ENCODE measurements at regions not wholly inside any gene's neighbourhood (a gene's known extent, or its start where the extent isn't known, plus 50 kb on each side); places are given as distances from the start of the nearest gene placed in this dataset.
A peak's percentile ranks its signal among the peaks of the same experiment; 100 is the strongest.

DNA sequence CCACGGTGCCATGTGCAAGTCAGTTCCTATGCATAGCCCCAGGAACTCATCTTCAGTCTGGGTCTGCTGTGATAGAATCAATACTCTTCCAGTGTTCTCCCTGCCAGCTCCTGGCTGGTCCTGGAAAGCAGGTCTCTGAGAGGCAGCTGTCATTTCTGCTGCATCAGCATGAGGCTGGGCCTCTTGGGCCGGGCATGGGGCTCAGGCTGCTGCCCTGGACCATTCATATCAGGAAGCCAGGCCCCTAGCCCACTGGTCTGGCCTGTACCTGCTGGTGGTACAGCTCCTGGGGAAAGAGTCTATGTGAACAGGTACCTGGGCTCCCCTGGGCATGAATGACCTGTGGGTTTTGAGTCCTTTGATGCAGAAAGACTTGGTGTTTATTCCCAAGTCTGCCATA, 173.6 kb upstream of the CSF3R start:
- Histone ChIP-seq H3K4me1 (no peaks in the 10 kb centered on the region), H3K4me3 (no peak overlapping the region), H3K27ac (no peak overlapping the region), H3K4me2 (no peak overlapping the region), H3K9me3 (no peaks in the 10 kb centered on the region)
- FAIRE-seq = no peak
- WGBS (ENCODE audit: missing lambda C conversion rate) = 6% methylated on average over 2 of the region's 2 CpGs
- no peak for DNase-seq (ENCODE audit: low read depth in 1 of 2, low spot score in 1 of 2)
- ATAC-seq = no peak
- POLR2A ChIA-PET = no interaction called here
- TF ChIP-seq JUNB (IDR thresholded peaks at IDR 0.05) (no peak), JUN (IDR thresholded peaks at IDR 0.05) (no peak), MAFK (IDR thresholded peaks at IDR 0.05; ENCODE audit: partially characterized antibody) (peak; percentile 55)
- TF ChIP-seq, protein P1, sequence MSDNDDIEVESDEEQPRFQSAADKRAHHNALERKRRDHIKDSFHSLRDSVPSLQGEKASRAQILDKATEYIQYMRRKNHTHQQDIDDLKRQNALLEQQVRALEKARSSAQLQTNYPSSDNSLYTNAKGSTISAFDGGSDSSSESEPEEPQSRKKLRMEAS (IDR thresholded peaks at IDR 0.05) = no peak
- CTCF ChIA-PET = no interaction called here

DNA sequence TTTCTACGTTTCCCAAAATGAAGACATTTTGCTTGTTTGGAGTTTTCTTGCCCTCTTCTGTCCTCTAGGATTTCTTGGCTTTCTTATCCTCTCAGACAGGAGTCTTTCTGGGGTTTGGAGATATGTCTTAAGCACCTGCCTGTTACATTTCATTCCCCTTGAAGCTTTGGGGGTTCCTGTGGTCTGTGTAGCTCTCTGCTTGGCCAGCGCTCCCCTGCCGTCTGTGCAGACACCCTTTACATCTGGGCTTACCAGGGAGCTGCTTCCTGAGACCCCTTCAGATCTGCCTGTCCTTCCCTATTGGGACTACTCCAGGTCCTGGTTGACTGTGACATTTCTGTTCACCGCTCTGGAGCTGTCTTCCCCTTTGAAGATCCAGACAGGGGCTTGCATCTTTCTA, 171.9 kb upstream of the CSF3R start:
- ChIA-PET POLR2A (no interaction called here), CTCF (interaction anchor here (1.1 kb wide), 1 partner anchor 10 kb away, joined by 4 read pairs; no protein-coding TSS in a partner anchor)
- Histone ChIP-seq H3K4me3 (no peak overlapping the region), H3K4me1 (no peaks in the 10 kb centered on the region), H3K4me2 (no peak overlapping the region), H3K9me3 (no peaks in the 10 kb centered on the region), H3K27ac (no peak overlapping the region)
- FAIRE-seq (no peak), ATAC-seq (no peak), DNase-seq (ENCODE audit: low read depth in 1 of 2, low spot score in 1 of 2) (no peak)
- 16% methylated on average over 4 of the region's 4 CpGs for WGBS (ENCODE audit: missing lambda C conversion rate)
- no peak for TF ChIP-seq MAFK (IDR thresholded peaks at IDR 0.05; ENCODE audit: partially characterized antibody)
- TF ChIP-seq POLR2A (IDR thresholded peaks at IDR 0.05; ENCODE audit: low read length) = no peak
- no peak for TF ChIP-seq FOSB (CRISPR knock-in tag; IDR thresholded peaks at IDR 0.05)
- TF ChIP-seq RFX5 (IDR thresholded peaks at IDR 0.05) = no peak

DNA sequence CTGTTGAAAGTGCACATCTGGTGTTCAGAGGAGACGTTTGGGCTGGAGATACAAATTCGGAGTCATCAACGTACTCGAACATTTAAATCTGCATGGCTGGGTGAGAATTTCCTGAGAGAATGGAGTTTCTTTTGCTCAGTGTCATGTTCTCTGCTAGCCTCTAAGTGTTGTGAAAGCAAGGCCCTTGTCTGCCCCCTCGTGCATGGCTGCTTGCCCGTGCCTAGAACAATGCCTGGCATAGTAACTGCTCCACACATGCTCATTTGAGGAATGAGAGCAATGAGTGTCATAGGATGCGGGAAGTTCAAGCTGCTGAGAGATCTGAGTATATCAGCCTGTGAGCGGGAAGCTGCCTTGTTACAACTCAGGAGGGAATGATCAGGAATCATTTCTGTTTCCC, 171.1 kb upstream of the CSF3R start:
- no peak; a peak in 2 of 6 replicates for ATAC-seq
- Histone ChIP-seq H3K4me3 (no peak overlapping the region), H3K4me1 (no peaks in the 10 kb centered on the region), H3K4me2 (no peak overlapping the region), H3K27ac (no peak overlapping the region), H3K9me3 (no peaks in the 10 kb centered on the region)
- 20% methylated on average over 8 of the region's 8 CpGs for WGBS (ENCODE audit: missing lambda C conversion rate)
- no peak for FAIRE-seq
- ChIA-PET POLR2A (no interaction called here), CTCF (interaction anchor here (1.1 kb wide), 1 partner anchor 11 kb away, joined by 4 read pairs; no protein-coding TSS in a partner anchor)
- peak in 1 of 2 experiments; percentile 14 for DNase-seq (ENCODE audit: low read depth in 1 of 2, low spot score in 1 of 2)
- no peak for TF ChIP-seq NFE2L2 (conservative IDR thresholded peaks at IDR 0.05; ENCODE audit: low read length)
- no peak for TF ChIP-seq POLR2AphosphoS2 (conservative IDR thresholded peaks at IDR 0.05; ENCODE audit: low read length)
- TF ChIP-seq HDAC2 (IDR thresholded peaks at IDR 0.05) = no peak
- TF ChIP-seq HOXB13 (CRISPR knock-in tag; IDR thresholded peaks at IDR 0.05; ENCODE audit: low read depth) = no peak
- TF ChIP-seq TFCP2L1 (CRISPR knock-in tag; IDR thresholded peaks at IDR 0.05) = no peak
- TF ChIP-seq TP53 (CRISPR knock-in tag; IDR thresholded peaks at IDR 0.05) = no peak
- TF ChIP-seq RCOR1 (IDR thresholded peaks at IDR 0.05; ENCODE audit: low read depth, low read length) = no peak

DNA sequence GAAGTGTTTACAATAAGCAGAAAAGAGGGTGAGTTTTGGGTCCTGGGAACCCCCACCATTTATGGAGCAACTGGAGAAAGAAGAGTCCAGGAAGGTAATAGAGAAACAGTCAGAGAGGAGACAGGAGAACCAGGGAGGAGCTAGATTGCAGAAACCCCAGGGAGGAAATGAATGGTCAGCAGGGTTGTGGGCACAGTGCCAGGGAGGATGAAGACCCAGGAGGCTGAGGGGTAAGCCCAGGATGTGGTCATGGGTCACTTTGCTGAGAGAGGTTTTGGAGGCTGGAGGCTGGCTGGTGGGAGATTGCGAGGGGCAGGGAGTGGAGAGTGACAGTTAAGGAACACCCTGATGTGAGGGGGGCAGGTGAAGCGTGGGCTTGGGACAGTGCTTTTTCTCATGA, 169.9 kb upstream of the CSF3R start:
- FAIRE-seq = no peak
- Histone ChIP-seq H3K27ac (no peak overlapping the region), H3K4me3 (no peak overlapping the region), H3K4me2 (no peak overlapping the region), H3K9me3 (no peaks in the 10 kb centered on the region), H3K4me1 (no peaks in the 10 kb centered on the region)
- POLR2A ChIA-PET = no interaction called here
- CTCF ChIA-PET = no interaction called here
- 4% methylated on average over 2 of the region's 2 CpGs for WGBS (ENCODE audit: missing lambda C conversion rate)
- ATAC-seq = no peak
- DNase-seq (ENCODE audit: low read depth in 1 of 2, low spot score in 1 of 2) = no peak
- TF ChIP-seq HOXB5 (CRISPR knock-in tag; IDR thresholded peaks at IDR 0.05) = no peak
- TF ChIP-seq, protein P2, sequence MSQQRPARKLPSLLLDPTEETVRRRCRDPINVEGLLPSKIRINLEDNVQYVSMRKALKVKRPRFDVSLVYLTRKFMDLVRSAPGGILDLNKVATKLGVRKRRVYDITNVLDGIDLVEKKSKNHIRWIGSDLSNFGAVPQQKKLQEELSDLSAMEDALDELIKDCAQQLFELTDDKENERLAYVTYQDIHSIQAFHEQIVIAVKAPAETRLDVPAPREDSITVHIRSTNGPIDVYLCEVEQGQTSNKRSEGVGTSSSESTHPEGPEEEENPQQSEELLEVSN (IDR thresholded peaks at IDR 0.05; ENCODE audit: borderline replicate concordance, low read depth) = no peak
- no peak for TF ChIP-seq HOXA7 (CRISPR knock-in tag; IDR thresholded peaks at IDR 0.05)
- no peak for TF ChIP-seq POLR2A (IDR thresholded peaks at IDR 0.05; ENCODE audit: low read length)
- no peak for TF ChIP-seq BHLHE40 (IDR thresholded peaks at IDR 0.05; ENCODE audit: low read depth, low read length)

DNA sequence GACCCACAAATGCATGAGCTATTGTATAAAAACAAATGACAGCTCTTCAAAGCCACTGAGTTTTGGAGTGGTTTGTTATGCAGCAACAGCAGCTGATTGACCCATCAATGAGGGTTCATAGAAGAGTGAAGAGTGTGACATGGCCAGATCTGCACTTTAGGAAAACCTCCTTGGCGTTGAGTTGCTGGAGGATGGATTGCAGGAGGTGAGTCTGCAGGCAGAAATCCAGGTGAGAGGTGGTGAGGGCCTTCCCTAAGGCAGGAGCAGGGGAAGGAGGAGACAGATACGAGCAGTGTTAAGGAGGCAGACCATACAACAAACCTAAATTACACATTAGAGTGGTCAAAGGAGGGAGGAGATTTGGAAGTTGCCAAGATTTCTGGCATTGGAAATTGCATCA, 169.3 kb upstream of the CSF3R start:
- 0% methylated on average over 2 of the region's 2 CpGs for WGBS (ENCODE audit: missing lambda C conversion rate)
- no peak for ATAC-seq
- FAIRE-seq = no peak
- Histone ChIP-seq H3K4me3 (no peak overlapping the region), H3K4me2 (no peak overlapping the region), H3K27ac (no peak overlapping the region), H3K4me1 (no peaks in the 10 kb centered on the region), H3K9me3 (no peaks in the 10 kb centered on the region)
- ChIA-PET CTCF (interaction anchor here (0.8 to 2.8 kb wide), 7 partner anchors 9 to 292 kb away, joined by 3 to 11 read pairs (median 4); no protein-coding TSS in a partner anchor), POLR2A (no interaction called here)
- no peak for DNase-seq (ENCODE audit: low read depth in 1 of 2, low spot score in 1 of 2)
- TF ChIP-seq, protein P3, sequence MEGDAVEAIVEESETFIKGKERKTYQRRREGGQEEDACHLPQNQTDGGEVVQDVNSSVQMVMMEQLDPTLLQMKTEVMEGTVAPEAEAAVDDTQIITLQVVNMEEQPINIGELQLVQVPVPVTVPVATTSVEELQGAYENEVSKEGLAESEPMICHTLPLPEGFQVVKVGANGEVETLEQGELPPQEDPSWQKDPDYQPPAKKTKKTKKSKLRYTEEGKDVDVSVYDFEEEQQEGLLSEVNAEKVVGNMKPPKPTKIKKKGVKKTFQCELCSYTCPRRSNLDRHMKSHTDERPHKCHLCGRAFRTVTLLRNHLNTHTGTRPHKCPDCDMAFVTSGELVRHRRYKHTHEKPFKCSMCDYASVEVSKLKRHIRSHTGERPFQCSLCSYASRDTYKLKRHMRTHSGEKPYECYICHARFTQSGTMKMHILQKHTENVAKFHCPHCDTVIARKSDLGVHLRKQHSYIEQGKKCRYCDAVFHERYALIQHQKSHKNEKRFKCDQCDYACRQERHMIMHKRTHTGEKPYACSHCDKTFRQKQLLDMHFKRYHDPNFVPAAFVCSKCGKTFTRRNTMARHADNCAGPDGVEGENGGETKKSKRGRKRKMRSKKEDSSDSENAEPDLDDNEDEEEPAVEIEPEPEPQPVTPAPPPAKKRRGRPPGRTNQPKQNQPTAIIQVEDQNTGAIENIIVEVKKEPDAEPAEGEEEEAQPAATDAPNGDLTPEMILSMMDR (IDR thresholded peaks at IDR 0.05) = no peak
- TF ChIP-seq ZFP36 (IDR thresholded peaks at IDR 0.05; ENCODE audit: borderline replicate concordance, partially characterized antibody) = no peak
- no peak for TF ChIP-seq CBX8 (IDR thresholded peaks at IDR 0.05)
- TF ChIP-seq ZNF302 (CRISPR knock-in tag; IDR thresholded peaks at IDR 0.05) = no peak
- TF ChIP-seq SMC3 (IDR thresholded peaks at IDR 0.05) = no peak
- TF ChIP-seq FOSB (CRISPR knock-in tag; IDR thresholded peaks at IDR 0.05) = no peak
- TF ChIP-seq, protein P1 (IDR thresholded peaks at IDR 0.05) = no peak
- no peak for TF ChIP-seq RAD21 (conservative IDR thresholded peaks at IDR 0.05 in 1 of 2, IDR thresholded peaks at IDR 0.05 in 1 of 2)
- TF ChIP-seq NPAS2 (CRISPR knock-in tag; IDR thresholded peaks at IDR 0.05; ENCODE audit: borderline replicate concordance) = no peak
- no peak for TF ChIP-seq CHD2 (IDR thresholded peaks at IDR 0.05; ENCODE audit: low read length, partially characterized antibody)
- no peak for TF ChIP-seq JUNB (IDR thresholded peaks at IDR 0.05)
- no peak for TF ChIP-seq EHF (CRISPR knock-in tag; IDR thresholded peaks at IDR 0.05)
- no peak for TF ChIP-seq CHD4 (IDR thresholded peaks at IDR 0.05; ENCODE audit: borderline replicate concordance)

All from A549 (cell line).